CD4-positive, alpha-beta T cell treated with Interleukin-1 beta for 1 hour (primary cell): ENCODE measurements at regions not wholly inside any gene's neighbourhood (a gene's known extent, or its start where the extent isn't known, plus 50 kb on each side); places are given as distances from the start of the nearest gene placed in this dataset.

Experiments used
- DNase-seq, 2 donors: peaks; one replicate each; pipeline ENCODE4 v3.0.0-alpha.2; 2020 to 2022

DNA sequence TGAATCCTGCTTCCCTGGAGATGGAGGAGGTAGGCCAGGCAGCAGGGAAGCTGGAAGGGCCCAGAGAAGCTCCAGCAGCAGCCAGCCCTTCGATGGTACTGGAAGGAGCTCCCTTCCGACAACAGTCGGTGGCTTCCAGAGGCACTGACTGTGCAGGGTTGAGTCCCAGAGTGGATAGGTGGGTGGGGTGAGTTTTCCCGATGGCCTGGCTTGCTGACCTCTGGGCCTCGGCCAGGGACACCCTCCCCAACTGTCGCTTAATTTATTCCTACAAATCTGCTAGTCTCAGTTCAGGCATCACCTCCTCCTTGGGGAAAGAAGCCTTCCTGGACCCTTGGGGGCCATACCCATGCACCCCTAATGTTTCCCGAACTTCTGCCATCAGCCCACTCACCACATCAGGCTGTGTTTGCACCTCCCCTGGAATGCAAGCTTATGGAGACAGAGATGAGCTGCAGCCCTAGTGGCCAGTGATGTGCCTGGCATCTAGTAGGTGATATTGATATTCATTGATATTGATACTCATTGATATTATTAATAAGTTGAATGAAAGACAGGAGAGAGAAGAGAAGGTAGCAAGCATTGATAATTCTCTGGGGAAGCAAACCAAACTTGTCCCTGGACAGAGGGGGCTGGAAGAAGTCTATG, 104.6 kb upstream of the BOD1 start:
- no peak for DNase-seq

DNA sequence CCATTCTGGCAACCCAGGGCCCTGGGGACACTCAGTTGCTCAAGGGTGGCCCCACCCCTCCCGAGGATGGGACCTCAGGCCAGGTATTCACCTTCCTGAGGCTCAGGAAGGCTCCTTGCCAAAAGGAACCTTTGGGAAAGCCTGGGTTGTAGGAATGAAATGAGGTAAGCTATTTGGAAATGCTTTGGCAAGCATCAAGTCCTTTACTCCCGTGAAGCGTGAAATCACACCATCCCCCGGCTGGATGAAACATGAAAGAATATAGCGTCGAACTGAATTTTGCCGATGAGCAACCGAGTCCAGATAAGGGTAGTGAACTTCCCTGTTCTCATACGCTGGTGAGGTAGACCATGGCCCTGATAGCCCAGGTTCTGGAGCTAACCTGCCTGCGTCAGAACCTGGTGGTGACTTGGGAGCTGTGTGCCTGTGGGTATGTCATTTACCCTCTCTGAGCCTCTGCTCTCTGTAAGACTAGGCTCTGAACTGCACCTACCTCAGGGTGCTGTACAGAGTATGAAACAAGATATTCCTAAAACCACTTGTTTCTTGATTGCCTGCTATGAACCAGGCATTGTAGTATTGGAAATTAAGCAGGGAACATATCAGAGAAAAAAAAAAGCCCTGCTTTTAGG, 105.3 kb upstream of the BOD1 start:
- no peak for DNase-seq

DNA sequence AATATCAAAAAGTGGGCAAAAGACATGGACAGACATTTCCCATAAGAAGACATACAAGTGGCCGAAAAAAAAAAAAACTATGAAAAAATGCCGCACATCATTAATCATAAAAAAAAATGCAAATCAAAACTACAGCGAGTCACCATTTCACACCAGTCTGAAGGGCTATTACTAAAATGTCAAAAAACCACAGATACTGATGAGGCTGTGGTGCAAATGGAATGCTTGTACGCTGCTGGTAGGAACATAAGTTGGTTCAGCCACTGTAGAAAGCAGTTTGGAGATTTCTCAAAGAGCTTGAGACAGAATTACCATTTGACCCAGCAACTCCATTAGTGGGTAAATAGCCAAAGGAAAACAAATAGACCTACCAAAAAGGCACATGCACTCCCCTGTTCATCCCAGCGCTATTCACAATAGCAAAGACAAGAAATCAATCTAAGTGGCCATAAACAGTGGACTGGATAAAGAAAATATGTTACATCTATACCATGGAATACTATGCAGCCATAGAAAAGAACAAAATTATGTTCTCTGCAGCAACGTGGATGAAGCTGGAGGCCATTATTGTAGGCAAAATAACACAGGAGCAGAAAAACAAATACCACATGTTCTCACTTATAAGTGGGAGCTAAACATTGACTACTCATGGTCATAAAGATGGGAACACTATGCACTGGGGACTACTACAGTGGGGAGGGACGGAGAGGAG, 110.6 kb upstream of the BOD1 start:
- DNase-seq, result no peak

DNA sequence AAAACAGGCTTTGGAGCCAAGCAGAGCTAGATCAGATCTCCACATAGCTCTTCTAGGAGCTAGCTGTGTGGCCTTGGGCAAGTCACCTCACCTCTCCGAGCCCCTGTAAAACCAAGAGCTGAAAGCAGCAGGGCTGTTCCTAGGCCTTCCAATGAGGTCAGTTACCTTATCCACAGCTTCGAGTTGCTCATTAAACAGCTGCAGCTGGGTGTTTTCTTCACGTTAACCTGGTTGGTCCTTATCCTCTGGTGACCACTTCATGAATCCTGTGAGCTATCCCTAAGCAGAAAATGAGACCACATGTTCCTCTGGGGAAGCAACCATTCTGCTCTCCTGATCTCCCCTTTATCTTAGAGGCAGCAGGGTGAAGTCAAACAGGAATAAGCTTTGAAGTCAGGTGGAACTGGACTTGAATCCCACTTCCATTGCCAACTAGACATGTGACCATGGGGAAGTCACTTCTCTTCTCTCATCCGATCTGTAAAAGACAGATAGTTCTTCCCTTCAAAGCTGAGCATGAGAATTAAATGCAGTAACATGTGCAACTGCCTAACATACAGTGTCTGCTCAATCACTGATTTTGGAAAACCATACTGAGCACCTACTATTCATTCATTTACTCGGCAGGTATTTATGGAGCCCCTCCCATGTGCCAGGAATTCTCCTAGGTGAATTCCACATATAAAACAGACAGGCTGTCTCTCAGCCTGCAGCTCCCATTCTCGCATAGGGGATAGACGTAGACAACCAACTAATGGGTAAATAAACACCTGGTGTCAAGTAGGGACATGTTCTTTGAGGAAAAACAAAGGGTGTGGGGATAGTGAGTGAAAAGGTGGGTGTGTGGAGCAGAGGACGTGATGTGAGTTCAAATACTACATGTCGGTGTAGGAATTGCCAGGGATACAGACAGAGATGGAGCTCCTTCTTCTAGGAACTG, 111.7 kb upstream of the BOD1 start:
- DNase-seq, result no peak

DNA sequence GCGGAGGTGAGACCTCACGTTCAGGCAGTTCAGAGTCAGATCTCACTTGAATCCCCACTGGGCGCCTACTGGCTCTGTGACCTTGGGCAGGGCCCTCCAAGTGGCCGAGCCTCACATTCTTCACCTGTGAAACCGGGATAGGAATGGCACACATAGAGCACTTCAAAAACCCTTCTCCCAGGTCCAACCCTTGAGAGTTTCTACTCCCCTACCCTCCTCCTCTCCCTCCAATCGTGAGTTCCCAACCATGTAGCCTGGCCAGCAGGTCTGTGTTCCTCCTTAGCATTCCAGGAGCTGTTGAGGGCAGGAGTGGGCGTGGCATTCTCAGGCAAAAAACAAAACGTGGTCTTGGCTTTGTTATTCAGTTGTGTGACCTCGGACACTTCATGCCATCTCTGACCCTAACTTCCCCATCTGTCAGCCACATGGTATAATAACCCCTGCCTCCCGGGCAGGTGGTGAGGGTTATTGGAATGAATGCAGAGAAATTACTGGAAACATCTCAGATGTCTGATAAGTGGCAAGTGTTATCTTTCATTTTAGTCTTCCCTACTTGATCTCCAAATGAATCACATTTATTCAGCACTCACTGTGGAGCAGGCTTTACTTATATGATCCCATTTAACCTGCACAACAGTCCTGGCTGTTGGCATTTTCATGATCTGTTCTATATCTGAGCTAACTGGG, 112.8 kb upstream of the BOD1 start:
- no peak for DNase-seq

DNA sequence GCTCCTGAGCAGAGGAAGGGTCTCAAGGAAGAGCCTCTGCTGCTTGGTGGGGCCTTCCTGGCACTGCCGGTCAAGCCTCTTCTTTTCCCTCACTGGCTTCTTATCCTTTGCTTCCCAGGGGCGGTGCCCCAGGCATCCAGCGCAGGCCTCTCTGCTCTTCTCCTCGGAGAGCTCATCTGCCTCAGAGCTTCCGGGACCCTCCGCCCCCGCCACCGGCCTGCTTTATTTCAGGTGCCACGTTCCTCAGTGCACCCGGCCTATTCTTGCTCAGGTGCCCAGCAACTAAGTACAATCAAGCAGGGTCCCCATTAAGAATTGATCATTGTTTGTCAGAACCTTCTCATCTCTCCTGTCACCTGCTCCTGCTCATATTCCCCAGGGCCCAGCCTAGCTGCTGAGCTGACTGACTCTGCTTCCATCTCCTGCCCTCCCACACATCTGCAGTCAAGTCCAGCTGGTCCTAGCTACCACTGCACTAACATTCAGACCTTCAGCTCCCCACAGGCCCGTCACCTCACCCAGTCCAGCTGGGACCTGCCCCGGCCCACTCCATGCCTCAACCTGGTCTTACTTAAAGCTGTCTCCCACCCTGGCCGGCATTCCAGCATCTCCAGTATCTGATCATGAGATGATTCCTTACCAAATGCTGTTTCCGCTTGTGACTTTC, 114.3 kb upstream of the BOD1 start:
- DNase-seq, result no peak

DNA sequence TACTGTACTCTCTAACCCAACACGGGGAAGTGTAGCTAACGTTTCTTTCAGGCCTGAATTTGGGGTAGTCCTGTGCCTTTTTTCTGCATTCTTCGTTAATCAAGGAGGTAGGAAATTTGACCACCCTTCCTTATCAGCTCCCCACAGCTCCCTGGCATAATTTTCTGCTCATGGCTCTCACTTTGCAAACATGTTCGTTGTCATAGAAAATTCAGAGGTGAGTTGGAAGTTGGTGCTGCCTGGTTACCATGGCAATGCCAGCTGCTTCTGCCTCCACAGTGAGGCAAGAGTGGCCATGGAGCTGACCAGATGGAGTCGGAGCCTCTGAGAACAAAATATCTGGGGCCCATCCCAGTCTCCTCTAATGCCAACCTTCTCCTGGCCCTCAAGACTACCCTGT, 116.6 kb upstream of the BOD1 start:
- no peak for DNase-seq

DNA sequence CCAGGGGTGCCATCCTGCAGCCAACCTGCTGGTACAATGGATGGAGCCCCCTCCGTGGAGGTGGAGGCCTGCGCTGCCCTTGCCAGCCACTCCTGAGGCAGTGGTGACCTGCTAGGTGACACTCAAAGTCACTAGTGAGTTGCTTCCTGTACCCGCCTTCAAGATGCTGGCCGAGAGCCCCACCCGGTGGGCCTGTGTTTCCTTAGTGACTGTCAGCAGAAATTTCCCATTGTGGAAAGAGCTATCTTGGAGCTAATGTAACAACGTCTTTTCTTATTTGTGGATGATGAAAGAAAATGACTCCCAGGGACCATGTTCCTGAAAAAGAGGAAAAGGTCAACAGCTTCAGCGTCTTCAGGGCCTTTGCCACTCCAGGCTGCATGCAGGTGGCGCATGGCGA, 117.0 kb upstream of the BOD1 start:
- DNase-seq, result no peak

DNA sequence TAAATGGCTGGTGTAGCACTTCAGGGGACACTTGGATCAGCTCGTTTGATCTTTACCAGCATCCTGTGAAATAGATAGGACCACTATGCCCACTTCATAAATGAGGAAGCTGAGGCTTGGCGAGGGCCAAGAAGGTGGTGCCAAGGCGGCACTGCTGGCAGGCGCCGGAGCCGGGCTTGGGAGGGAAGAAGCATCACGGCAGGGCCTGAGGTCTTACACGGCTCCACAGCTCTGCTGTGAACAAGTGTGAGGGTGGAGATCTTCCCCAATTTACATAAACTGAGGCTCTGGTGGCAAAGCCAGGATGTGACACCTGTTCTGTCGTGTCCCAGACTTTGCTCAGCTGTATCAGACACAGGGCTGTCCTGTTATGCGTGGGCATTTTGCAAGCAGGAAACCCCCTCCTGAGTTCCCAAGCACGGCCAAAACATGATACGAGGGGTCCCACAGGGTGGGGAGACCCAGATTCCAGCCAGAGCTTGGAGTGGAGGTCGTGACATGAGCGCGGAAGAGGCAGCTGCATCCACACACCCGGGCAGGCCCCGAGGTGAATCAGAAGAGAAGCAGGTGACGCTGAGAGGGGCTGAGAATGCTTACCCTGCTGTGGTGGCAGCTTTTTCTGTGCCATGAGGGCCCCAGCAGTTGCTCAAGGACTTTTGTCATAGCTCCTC, 117.5 kb upstream of the BOD1 start:
- peak in 1 of 2 donors; percentile 37 for DNase-seq

DNA sequence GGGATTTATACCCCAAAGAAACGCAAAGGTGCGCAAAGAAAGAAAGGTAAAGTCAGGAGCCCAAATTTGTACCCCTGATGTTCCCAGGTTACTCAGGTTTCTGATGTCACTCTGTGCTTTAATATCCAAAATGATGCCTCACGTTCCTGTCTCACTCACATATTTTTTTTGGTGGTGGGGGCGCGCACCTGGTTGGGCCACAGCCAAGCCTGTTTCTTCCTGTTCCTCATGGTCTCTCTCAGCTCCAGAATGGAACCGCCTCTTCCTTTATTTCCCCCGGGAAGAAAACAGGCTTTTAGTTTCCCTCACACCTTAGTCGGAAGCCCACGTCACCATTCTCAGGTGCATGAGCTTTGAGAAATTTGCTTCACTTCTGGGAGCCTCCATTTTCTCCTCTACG, 118.3 kb upstream of the BOD1 start:
- no peak for DNase-seq

DNA sequence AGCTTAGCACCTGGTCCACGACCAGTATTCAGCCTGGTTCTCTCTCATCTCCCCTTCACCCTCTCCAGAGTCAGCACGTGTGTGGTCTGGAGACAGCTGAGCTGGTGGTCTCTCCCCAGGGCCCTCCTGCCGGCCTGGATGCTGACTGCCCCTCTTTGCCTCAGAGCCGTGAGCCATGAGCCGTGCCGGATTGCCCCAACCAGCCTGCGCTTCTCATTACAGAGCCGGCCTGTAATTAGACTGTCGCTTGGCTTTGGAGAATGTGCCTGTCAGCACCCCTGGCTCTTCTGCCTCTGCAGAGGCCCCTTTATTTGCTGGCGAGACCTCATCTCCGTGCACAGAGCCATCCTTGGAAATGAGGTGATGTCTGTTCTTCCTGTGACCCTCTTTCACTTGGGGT, 118.7 kb upstream of the BOD1 start:
- DNase-seq, result no peak

DNA sequence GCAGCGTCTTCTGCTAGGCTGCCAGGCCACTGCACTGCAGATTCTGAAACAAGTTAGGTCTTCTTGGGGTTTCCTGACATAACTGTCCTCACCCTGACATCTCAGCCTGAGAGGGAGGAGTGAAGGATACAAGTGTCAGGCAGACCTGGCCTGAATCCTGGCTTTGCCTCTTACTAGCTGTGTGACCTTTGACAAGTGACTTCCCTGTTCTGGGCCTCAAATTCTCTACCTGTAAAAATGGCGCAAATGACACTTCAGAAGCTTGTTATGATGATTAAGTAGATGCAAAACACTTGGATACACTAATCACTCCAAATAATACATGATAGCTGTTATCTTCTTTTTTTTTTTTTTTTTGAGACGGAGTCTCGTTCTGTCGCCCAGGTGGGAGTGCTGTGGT, 119.2 kb upstream of the BOD1 start:
- no peak for DNase-seq

DNA sequence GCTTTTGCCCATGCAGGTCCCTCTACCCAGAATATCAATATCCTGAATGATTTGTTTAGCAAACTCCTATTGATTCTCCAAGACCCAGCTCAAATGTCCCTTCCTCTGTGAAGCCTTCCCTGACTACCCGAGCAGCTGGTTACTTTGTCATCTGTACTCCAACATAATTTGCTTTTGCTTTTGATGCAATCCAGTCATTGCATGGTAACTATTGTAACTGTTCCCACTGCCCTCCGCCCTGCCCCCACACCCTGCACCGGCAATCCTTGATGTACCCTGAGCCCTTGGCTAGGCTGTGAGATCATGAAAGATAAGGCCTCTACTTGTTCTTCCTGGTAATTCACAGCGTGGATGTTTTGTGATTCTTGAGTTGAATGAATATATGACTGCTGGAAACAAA, 119.9 kb upstream of the BOD1 start:
- DNase-seq, result no peak

DNA sequence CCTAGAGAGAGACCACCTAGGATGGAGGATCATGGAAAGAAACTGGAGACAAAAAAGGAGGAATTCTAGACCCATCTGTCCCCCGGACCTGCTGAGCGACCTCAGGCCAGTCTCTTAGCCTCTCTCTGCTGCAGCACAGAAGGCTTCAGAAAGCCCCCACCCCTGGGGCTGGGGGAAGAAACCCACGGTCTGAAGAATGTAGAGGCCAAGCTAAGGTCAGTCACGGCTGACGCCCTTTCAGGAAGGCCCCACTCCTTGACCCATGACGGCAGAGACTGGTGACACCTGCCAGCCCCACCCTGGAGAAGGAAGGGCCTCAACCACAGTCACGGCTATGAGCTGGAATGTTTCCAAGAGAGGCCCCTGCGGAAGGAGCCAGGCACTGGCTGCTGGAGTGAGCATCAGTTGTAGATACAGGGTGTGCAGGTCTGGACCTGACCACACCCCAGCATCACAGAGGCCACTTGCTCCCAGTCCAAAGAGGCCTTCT, 120.5 kb upstream of the BOD1 start:
- DNase-seq, result peak in 1 of 2 donors; percentile 66

DNA sequence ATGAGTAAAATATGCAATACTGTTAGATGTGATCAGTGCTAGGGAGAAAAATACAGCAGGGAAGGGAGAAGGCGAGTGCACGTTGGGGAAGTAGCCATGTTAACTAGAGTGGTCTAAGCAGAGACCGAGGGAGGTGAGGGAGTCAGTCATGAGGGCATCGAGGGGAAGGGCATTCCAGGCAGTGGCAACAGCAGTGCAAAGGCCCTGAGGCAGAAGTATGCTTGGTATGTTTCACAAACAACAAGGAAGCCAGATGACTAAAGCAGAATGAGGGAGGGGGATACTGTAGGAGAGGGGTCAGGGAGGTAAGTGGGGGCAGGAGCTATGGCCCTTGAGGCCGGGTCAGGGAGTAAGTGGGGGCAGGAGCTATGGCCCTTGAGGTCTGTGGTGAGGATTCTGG, 123.3 kb upstream of the BOD1 start:
- no peak for DNase-seq

DNA sequence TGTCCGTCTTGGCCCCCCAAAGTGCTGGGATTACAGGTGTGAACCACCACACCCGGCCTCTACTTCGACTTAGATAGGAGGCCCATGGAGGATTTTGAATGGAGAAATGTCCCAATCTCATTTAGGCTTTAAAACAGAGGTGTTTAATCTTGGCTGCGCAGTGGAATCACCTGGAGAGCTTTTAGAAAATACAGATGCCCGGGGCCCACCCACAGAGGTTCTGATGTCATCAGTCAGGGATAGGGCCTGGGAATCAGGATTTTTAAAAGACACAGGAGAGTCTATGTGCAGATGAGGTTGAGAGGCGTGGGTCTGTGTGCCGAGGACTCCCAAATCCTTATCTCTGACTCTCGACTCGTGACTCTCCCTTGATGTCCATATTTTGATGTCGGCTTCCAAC, 124.0 kb upstream of the BOD1 start:
- no peak for DNase-seq

DNA sequence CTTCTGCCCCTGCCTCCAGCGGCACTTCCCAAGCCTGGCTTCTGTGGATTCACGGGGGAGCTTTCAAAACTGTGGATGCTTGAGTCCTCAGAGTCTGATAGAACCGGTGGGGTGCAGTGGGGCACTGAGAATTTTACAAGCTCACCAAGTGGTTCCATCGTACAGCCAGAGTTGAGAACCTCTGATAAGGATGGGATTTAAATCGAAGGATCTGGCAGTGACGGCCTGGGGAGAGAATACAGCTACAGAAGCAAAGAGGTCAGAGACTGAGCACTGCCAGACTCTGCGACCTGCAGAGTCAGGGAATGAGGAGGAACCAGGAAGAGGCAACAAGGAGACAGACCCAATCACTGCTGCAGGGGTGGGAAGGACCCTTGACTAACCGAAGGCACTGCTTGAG, 124.6 kb upstream of the BOD1 start:
- no peak for DNase-seq

DNA sequence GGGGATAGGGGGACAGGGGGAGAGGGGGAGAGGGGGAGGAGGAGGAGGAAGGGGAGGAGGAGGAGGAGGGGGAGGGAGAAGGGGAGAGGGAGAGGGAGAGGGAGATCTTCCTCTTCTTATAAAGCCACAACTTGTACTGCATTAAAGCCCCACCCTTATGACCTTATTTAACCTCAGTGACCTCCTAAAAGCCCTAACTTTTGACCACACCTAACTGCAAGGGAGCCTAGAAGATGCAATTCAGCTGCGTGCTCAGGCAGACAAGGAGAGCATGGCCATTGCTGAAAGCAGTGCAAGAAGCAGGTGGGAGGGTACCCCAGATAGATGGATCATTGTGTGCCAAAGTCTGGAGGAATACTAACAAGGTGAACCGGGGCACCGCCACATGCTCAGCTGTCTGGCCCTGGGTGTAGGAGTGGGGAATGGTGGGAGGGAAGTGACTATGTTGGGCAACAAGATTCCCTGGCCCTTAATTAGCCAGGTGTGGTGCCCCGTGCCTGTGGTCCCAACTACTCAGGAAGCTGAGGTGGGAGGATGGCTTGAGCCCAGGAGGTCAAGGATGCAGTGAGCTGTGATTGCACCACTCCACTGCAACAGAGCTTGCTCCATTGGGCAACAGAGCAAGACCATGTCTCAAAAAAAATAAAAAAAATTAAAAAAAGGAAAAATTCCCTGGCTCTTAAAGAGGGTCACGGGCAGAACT, 125.4 kb upstream of the BOD1 start:
- DNase-seq, result no peak

DNA sequence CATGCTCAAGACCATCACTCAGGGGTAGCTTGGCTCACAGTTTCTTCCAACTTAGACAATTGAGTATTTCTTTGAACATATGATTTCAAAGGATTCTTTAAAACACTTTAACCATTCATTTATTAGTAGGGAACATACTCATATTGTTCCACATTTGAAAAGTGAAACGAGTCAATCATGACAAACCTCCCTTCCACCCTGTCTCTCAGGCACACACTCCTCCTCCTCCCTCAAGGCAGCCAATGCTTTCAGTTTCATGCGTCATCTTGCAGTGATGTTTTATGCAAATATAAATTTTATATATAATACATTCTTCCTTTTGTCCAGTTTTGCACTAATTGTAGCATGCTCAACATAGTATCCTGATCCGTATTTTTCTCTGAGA, 126.0 kb upstream of the BOD1 start:
- DNase-seq, result peak in 1 of 2 donors; percentile 26

DNA sequence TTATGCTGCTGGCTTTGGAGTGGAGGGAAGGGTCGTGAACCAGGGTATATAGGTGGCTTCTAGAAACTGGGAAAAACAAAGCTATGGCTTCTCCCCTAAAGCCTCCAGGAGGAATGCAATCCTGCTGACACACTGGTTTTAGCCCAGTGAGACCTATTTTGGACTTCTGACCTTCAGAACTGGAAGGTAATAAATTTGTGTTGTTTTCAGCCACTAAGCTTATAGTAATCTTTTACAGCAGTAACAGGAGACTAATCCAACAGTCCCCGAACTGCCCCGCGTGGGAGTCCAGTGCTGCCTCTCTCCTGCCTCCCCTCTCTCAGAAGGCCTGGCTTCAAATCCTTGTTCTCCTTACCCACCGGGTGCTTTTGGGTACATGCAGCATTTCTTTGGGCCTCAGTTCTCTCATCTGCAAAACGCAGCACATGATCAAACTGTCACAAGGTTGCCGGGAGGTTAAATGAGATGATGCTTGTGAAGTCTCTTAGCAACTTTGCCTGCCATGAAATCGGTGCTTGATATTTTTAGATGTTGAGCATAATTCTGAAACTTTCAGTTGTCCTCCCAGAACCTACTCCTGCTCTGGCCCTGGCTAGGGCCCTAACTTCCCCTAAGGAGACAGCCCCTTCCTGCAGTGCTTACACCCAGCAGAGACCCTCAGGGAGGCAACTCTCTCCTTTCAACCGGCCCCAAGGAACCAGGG, 127.3 kb upstream of the BOD1 start:
- no peak for DNase-seq
